Upper lobe of left lung (tissue), 6 donors: ENCODE measurements at regions not wholly inside any gene's neighbourhood (a gene's known extent, or its start where the extent isn't known, plus 50 kb on each side); places are given as distances from the start of the nearest gene placed in this dataset.

ENCODE experiments used
- ATAC-seq, 2 donors: fragments of 200-7000 bp; cut with Tn5 transposase; one replicate each; pipeline ENCODE4 v1.9.1; 2022; ENCODE audit warnings: mild to moderate bottlenecking in 2 of 2, moderate library complexity in 2 of 2; ENCODE audit not compliant: low FRiP score in 2 of 2
- DNase-seq, 2 donors: peaks; one replicate each; pipeline ENCODE4 v3.0.0-alpha.2; 2019 to 2020
- H3K27ac ChIP-seq, 4 donors: fragments of 200-600 bp; sonication (generic); one replicate each; pipeline ENCODE4 v1.5.1; 2016 to 2019
- H3K27me3 ChIP-seq, 4 donors: fragments of 200-600 bp; sonication (generic); one replicate each; pipeline ENCODE4 v1.5.1; 2017 to 2019
- H3K36me3 ChIP-seq, 4 donors: fragments of 200-600 bp; sonication (generic); one replicate each; pipeline ENCODE4 v1.5.1; 2016 to 2019
- H3K4me1 ChIP-seq, 4 donors: fragments of 200-600 bp; sonication (generic); one replicate each; pipeline ENCODE4 v1.5.1; 2018 to 2019
- H3K4me3 ChIP-seq, 4 donors: fragments of 200-600 bp; sonication (generic); one replicate each; pipeline ENCODE4 v1.5.1; 2017 to 2019; ENCODE audit warnings: mild to moderate bottlenecking in 2 of 4, moderate library complexity in 1 of 4
- H3K9me3 ChIP-seq, 4 donors: fragments of 200-600 bp; sonication (generic); one replicate each; pipeline ENCODE4 v1.5.1; 2018 to 2019
- CTCF ChIP-seq, 6 experiments: fragments of 450-650 bp in 4 of 6; fragments of 200-600 bp in 2 of 6; sonication (generic) in 2 of 6; IDR thresholded peaks; one replicate each; pipeline ENCODE4 v1.5.1; 2016 to 2019; ENCODE audit warnings: antibody characterized with exemption in 6 of 6
- EP300 ChIP-seq, 4 donors: sonication (generic); formaldehyde crosslinking; IDR thresholded peaks; one replicate each; pipeline ENCODE4 v1.5.1; 2017; ENCODE audit warnings: antibody characterized with exemption in 4 of 4, control low read depth in 2 of 4
- POLR2A ChIP-seq, 4 donors: fragments of 450-650 bp; IDR thresholded peaks; one replicate each; pipeline ENCODE4 v1.5.1; 2016 to 2017; ENCODE audit warnings: antibody characterized with exemption in 4 of 4, mild to moderate bottlenecking in 2 of 4
- POLR2AphosphoS5 ChIP-seq, 2 donors: sonication (generic); formaldehyde crosslinking; IDR thresholded peaks; one replicate each; pipeline ENCODE4 v1.5.1; 2017; ENCODE audit warnings: antibody characterized with exemption in 2 of 2
- WGBS, 2 donors: methylation state at CpG; one replicate each; pipeline ENCODE4 v1.1.5; 2017 to 2018; 5-methylcytosine and 5-hydroxymethylcytosine counted together
- donor health status: DM: no; HTN: no; CAD: no; lungs with moderate emphysema.
- donor health status: DM: no; HTN: yes; CAD: no; lungs with severe emphysema.

- ATAC-seq (no peak), DNase-seq (no peak)
- H3K27ac ChIP-seq = no peak overlapping the region
- peaks cover 11 to 20% (median 15%) of the 10 kb centered on the region in 4 donors for H3K4me1 ChIP-seq
- WGBS, 2 donors = 70 to 91% methylated on average over 3 of the region's 3 CpGs
- H3K9me3 ChIP-seq = no peaks in the 10 kb centered on the region
- no peaks in the 10 kb centered on the region for H3K27me3 ChIP-seq
- no peak for TF ChIP-seq CTCF (IDR thresholded peaks at IDR 0.05)
- TF ChIP-seq POLR2AphosphoS5 (IDR thresholded peaks at IDR 0.05) = no peak
- no peak for TF ChIP-seq EP300 (IDR thresholded peaks at IDR 0.05)
- no peak for TF ChIP-seq POLR2A (IDR thresholded peaks at IDR 0.05)
- no peak overlapping the region for H3K4me3 ChIP-seq
- H3K36me3 ChIP-seq = no peaks in the 10 kb centered on the region
These were observed 147.4 kb upstream of the UMPS start for GRCh38 chr3:124582621-124583395.

GRCh38 chr3:124584245-124584551, 146.1 kb upstream of the UMPS start:
- no peak for ATAC-seq
- TF ChIP-seq POLR2AphosphoS5 (IDR thresholded peaks at IDR 0.05) = no peak
- no peak for TF ChIP-seq POLR2A (IDR thresholded peaks at IDR 0.05)
- TF ChIP-seq CTCF (IDR thresholded peaks at IDR 0.05) = no peak
- TF ChIP-seq EP300 (IDR thresholded peaks at IDR 0.05) = no peak
- WGBS, 2 donors = 22 to 36% methylated on average over 5 to 9 of the region's 9 CpGs
- no peaks in the 10 kb centered on the region for H3K27me3 ChIP-seq
- peak overlapping the region in 3 of 4 donors; percentile 45 to 56 (median 49) for H3K4me3 ChIP-seq
- H3K9me3 ChIP-seq = no peaks in the 10 kb centered on the region
- H3K36me3 ChIP-seq = no peaks in the 10 kb centered on the region
- peaks cover 11 to 20% (median 15%) of the 10 kb centered on the region in 4 donors for H3K4me1 ChIP-seq
- no peak for DNase-seq
- H3K27ac ChIP-seq = no peak overlapping the region

- peak; percentile 84 to 89 for ATAC-seq
- H3K4me1 ChIP-seq = peaks cover 11 to 20% (median 15%) of the 10 kb centered on the region in 4 donors
- peak overlapping the region; percentile 36 to 56 (median 47) for H3K4me3 ChIP-seq
- H3K27ac ChIP-seq = peak overlapping the region in 2 of 4 donors; percentile 3 to 56
- 8 to 9% methylated on average over 28 to 56 of the region's 59 CpGs for WGBS, 2 donors
- no peaks in the 10 kb centered on the region for H3K27me3 ChIP-seq
- no peaks in the 10 kb centered on the region for H3K36me3 ChIP-seq
- peak in 2 of 4 donors; percentile 13 to 53 for TF ChIP-seq POLR2A (IDR thresholded peaks at IDR 0.05)
- TF ChIP-seq EP300 (IDR thresholded peaks at IDR 0.05) = no peak
- peak in 1 of 2 donors; percentile 23 for TF ChIP-seq POLR2AphosphoS5 (IDR thresholded peaks at IDR 0.05)
- no peak for TF ChIP-seq CTCF (IDR thresholded peaks at IDR 0.05)
- peak; percentile 85 to 94 for DNase-seq
- no peaks in the 10 kb centered on the region for H3K9me3 ChIP-seq
These were observed 145.5 kb upstream of the UMPS start for GRCh38 chr3:124584552-124585391.

- H3K27me3 ChIP-seq = no peaks in the 10 kb centered on the region
- no peak overlapping the region for H3K4me3 ChIP-seq
- H3K9me3 ChIP-seq = no peaks in the 10 kb centered on the region
- no peak for TF ChIP-seq EP300 (IDR thresholded peaks at IDR 0.05)
- no peak for TF ChIP-seq CTCF (IDR thresholded peaks at IDR 0.05)
- no peak for TF ChIP-seq POLR2A (IDR thresholded peaks at IDR 0.05)
- TF ChIP-seq POLR2AphosphoS5 (IDR thresholded peaks at IDR 0.05) = no peak
- no peak for ATAC-seq
- no peaks in the 10 kb centered on the region for H3K36me3 ChIP-seq
- peaks cover 11 to 20% (median 15%) of the 10 kb centered on the region in 4 donors for H3K4me1 ChIP-seq
- WGBS, 2 donors = 72 to 73% methylated on average over 18 to 21 of the region's 21 CpGs
- DNase-seq = peak in 1 of 2 donors; percentile 31
- H3K27ac ChIP-seq = no peak overlapping the region
These were observed 143.9 kb upstream of the UMPS start for GRCh38 chr3:124586126-124587052.
